Omental fat pad (tissue), 3 donors: ENCODE measurements at regions not wholly inside any gene's neighbourhood (a gene's known extent, or its start where the extent isn't known, plus 50 kb on each side); places are given as distances from the start of the nearest gene placed in this dataset.

Experiments used
- ATAC-seq: fragments of 150-250 bp; one replicate; pipeline ENCODE4 v1.9.1; 2016; ENCODE audit warnings: mild to moderate bottlenecking, moderate library complexity; ENCODE audit not compliant: low FRiP score
- DNase-seq: peaks from one replicate; pipeline ENCODE4 v3.0.0-alpha.2; 2019; ENCODE audit warnings: low spot score
- TF ChIP-seq, protein P1 (sequence below), 3 donors: fragments of 450-650 bp; IDR thresholded peaks; one replicate each; pipeline ENCODE4 v1.5.1; 2016 to 2017; ENCODE audit warnings: antibody characterized with exemption in 3 of 3, mild to moderate bottlenecking in 3 of 3, moderate library complexity in 2 of 3

DNA sequence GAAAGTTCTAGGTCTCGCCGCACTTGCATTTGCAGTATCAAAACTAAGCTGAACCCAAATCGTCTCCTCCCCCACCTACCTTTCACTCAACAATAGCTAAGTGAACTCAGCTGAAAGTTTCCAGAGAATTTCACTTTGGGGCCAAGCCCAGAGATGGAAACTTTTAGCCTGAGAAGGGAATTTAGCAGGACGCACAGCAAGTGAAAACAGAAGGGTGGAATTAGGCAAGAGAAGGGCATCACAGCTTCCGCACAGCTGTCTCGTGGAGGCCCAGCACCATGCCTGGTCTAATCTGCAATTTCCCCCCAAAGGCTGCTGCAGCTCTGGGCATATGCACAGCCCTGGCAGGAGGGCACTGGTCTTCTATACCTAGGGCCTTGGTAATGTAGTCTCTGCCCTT, 262.0 kb downstream of the TNS1 start:
- no peak for ATAC-seq

DNA sequence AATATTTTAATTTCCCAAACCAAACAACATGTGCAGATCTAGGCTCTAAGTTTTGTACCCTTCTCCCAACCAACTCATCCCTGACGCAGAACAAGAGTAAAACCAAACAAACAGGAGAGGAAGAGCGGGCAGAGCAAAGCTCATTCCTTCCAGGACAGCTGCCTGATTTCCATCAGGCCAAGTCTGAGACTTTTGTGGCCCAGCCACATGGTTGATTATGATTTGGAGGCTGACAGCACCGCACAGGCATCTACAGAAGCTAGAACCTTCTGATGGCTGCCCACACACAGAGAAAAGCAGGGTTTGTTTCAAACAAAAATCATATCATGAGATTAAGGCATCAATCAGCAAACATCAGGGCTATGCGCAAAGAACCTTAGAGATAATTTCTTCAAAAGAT, 262.6 kb downstream of the TNS1 start:
- DNase-seq (no peak), ATAC-seq (no peak)
- TF ChIP-seq, protein P1, sequence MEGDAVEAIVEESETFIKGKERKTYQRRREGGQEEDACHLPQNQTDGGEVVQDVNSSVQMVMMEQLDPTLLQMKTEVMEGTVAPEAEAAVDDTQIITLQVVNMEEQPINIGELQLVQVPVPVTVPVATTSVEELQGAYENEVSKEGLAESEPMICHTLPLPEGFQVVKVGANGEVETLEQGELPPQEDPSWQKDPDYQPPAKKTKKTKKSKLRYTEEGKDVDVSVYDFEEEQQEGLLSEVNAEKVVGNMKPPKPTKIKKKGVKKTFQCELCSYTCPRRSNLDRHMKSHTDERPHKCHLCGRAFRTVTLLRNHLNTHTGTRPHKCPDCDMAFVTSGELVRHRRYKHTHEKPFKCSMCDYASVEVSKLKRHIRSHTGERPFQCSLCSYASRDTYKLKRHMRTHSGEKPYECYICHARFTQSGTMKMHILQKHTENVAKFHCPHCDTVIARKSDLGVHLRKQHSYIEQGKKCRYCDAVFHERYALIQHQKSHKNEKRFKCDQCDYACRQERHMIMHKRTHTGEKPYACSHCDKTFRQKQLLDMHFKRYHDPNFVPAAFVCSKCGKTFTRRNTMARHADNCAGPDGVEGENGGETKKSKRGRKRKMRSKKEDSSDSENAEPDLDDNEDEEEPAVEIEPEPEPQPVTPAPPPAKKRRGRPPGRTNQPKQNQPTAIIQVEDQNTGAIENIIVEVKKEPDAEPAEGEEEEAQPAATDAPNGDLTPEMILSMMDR (IDR thresholded peaks at IDR 0.05) = no peak

More for the DNA sequence above, 262.0 kb downstream of the TNS1 start:
- TF ChIP-seq, protein P1 (IDR thresholded peaks at IDR 0.05) = no peak
- DNase-seq = no peak

DNA sequence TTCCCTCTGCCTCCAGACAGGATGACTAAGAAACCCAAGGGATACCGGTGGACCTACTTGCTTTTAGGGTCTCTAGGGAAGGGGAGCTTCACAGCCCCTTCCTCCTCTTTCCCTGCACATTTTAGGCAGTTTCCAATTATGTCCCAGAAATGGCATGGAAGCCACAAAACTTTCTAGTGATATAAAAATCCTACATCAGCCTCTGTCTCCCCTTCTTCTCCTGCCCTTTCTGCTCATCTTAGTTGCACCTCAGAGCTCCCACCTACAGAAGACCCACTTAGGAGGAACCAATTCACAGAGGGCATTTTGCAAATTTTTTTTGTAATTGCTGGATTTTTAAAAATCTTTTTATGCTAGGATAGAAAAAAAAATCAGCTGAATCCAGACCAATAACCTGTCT, 263.1 kb downstream of the TNS1 start:
- DNase-seq = no peak
- no peak for ATAC-seq
- TF ChIP-seq, protein P1 (IDR thresholded peaks at IDR 0.05) = no peak

DNA sequence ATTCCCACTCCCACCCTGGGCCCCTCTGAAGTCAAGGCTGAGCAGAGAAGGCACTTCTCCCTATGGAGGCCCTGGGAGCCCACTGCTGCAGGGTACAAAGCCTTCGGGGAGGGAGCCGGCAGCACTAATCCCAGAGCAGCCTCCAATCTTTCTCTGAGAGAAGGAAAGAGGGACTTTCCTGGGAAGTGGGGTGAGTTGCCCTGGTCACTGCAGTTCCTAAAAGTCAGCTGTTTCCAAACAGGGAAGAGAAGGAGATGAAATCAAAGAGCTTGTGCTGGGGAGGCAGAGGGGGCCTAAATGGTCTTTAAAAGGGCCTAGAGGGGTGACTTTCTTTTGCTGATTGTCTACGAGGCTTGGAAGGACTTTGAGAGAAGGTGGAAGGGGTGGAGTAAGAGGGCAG, 264.7 kb downstream of the TNS1 start:
- TF ChIP-seq, protein P1 (IDR thresholded peaks at IDR 0.05) = no peak
- no peak for ATAC-seq
- DNase-seq = no peak

DNA sequence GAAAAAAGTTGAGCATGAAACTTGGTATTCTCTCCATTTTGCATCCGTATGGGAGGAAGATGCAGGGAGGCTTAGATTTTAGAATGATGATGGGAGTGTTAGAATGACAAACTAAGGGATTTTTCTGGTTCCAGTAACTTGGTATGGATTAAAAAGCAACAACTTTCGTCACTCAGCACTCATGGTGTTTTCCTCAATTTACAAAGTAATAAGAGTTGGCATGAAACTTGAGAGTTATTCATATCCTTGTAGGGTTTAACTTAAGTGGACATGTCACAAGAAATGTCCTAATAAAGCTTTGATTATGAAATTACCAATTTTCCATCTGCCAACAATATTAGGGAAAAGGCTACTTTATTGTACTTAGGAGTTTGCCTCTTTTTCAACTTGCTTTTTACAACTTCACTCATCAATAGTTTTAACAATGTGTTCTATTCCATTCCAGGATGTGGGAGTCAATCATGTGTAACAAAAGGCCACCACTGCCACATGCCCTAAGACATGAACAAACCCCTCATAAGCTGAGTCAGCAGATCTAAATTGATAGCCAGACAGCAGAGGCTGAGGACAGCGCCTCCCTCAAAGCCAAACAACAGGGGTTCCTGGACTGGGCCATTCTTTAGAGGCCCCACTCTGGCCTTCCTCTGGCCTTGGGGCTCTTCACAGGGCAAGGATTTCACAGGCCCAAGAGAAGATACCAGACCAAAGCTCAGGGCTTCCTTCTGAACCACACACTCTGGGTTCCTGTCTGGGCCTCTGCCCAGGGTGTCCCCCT, 265.8 kb downstream of the TNS1 start:
- TF ChIP-seq, protein P1 (IDR thresholded peaks at IDR 0.05) = no peak
- no peak for DNase-seq
- no peak for ATAC-seq

GRCh38 chr2:217735899-217736298, 266.9 kb downstream of the TNS1 start:
- TF ChIP-seq, protein P1 (IDR thresholded peaks at IDR 0.05) = no peak
- ATAC-seq (no peak), DNase-seq (no peak)

DNA sequence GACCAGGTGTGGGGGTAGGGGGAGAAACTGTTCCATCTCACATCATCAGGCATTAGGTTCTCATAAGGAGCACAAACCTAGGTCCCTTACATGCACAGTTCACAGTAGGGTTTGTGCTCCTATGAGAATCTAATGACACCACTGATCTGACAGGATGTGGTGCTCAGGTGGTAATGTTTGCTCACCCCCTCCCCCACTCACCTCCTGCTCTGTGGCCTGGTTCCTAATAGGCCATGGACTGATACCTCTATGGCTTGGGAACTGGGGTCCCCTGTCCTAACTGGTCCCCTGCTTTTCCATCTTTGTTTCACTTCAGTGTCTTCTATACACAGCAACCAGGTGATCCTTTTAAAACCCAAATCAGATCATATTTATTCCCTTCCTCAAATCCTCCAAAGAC, 267.8 kb downstream of the TNS1 start:
- ATAC-seq = no peak
- no peak for DNase-seq
- TF ChIP-seq, protein P1 (IDR thresholded peaks at IDR 0.05) = no peak
